Gastroesophageal sphincter (tissue), 4 donors: ENCODE measurements at regions not wholly inside any gene's neighbourhood (a gene's known extent, or its start where the extent isn't known, plus 50 kb on each side); places are given as distances from the start of the nearest gene placed in this dataset.

ENCODE experiments used
- ATAC-seq: fragments of 150-250 bp; one replicate; pipeline ENCODE4 v1.9.1; 2016; ENCODE audit warnings: mild to moderate bottlenecking, moderate library complexity
- H3K27ac ChIP-seq, 4 donors: fragments of 200-600 bp; sonication (generic) in 3 of 4; 1 replicate in 3 of 4; 2 replicates in 1 of 4; pipeline ENCODE4 v1.5.1; 2016 to 2019
- H3K27me3 ChIP-seq: fragments of 200-600 bp; sonication (generic); one replicate; pipeline ENCODE4 v1.5.1; 2019
- H3K36me3 ChIP-seq, 2 donors: fragments of 200-600 bp; sonication (generic); one replicate each; pipeline ENCODE4 v1.5.1; 2019; ENCODE audit warnings: control low read depth in 1 of 2
- H3K4me1 ChIP-seq, 3 donors: fragments of 200-600 bp; sonication (generic); 1 replicate in 2 of 3; 2 replicates in 1 of 3; pipeline ENCODE4 v1.5.1; 2016 to 2019; ENCODE audit warnings: control low read depth in 2 of 3
- H3K4me3 ChIP-seq, 2 donors: fragments of 200-600 bp; sonication (generic); one replicate each; pipeline ENCODE4 v1.5.1; 2019; ENCODE audit warnings: mild to moderate bottlenecking in 1 of 2, moderate library complexity in 1 of 2
- H3K9me3 ChIP-seq, 3 donors: fragments of 200-600 bp; sonication (generic); one replicate each; pipeline ENCODE4 v1.5.1; 2017 to 2019; ENCODE audit warnings: control low read depth in 2 of 3
- CTCF ChIP-seq, 4 experiments: fragments of 200-600 bp in 2 of 4; fragments of 450-650 bp in 2 of 4; sonication (generic) in 1 of 4; IDR thresholded peaks; one replicate each; pipeline ENCODE4 v1.5.1; 2017 to 2019; ENCODE audit warnings: antibody characterized with exemption in 4 of 4, mild to moderate bottlenecking in 2 of 4, moderate library complexity in 2 of 4
- EP300 ChIP-seq: sonication (generic); formaldehyde crosslinking; IDR thresholded peaks from one replicate; pipeline ENCODE4 v1.6.1; 2017; ENCODE audit warnings: antibody characterized with exemption, mild to moderate bottlenecking
- POLR2A ChIP-seq, 2 donors: fragments of 450-650 bp; IDR thresholded peaks; one replicate each; pipeline ENCODE4 v1.6.1; 2017; ENCODE audit warnings: antibody characterized with exemption in 2 of 2, mild to moderate bottlenecking in 2 of 2, moderate library complexity in 1 of 2
- POLR2AphosphoS5 ChIP-seq: sonication (generic); formaldehyde crosslinking; IDR thresholded peaks from one replicate; pipeline ENCODE4 v1.6.1; 2017; ENCODE audit warnings: antibody characterized with exemption
- WGBS, 2 donors: methylation state at CpG; one replicate each; pipeline ENCODE4 v1.1.5; 2018; ENCODE audit warnings: low coverage in 1 of 2; 5-methylcytosine and 5-hydroxymethylcytosine counted together

- H3K4me1 ChIP-seq: no peaks in the 10 kb centered on the region
- 88 to 100% methylated on average over 1 of the region's 1 CpG for WGBS, 2 donors
- ATAC-seq: no peak
- no peaks in the 10 kb centered on the region for H3K36me3 ChIP-seq
- H3K9me3 ChIP-seq: no peaks in the 10 kb centered on the region
- no peak for TF ChIP-seq EP300
- no peak for TF ChIP-seq POLR2AphosphoS5
- TF ChIP-seq CTCF (IDR thresholded peaks at IDR 0.05): no peak
- no peak for TF ChIP-seq POLR2A (IDR thresholded peaks at IDR 0.05)
- H3K27ac ChIP-seq: no peak overlapping the region
- H3K4me3 ChIP-seq: no peak overlapping the region
- H3K27me3 ChIP-seq: no peaks in the 10 kb centered on the region
Measured at GRCh38 chr12:77777274-77777673, 53.4 kb upstream of the NAV3 start.

DNA sequence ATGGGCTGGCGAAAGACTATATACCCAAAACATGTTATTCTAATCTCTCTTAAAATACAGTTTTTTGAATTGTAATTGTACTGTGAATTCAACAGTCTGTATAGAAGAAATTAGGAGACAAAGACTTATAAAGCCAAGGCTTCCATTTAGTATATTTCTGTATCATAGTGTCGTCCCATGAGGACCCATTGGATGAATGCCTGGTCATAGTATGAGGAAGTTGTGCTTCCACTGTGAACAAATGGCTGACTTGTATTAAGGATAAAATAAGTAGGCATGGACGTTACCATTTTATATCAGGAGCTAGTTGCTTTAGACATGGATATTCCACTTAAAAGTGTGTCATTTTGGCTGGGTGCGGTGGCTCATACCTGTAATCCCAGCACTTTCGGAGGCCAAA lies 55.9 kb upstream of the NAV3 start:
- H3K36me3 ChIP-seq: no peaks in the 10 kb centered on the region
- TF ChIP-seq POLR2A (IDR thresholded peaks at IDR 0.05): no peak
- TF ChIP-seq EP300: no peak
- TF ChIP-seq CTCF (IDR thresholded peaks at IDR 0.05): no peak
- TF ChIP-seq POLR2AphosphoS5: no peak
- H3K9me3 ChIP-seq: no peaks in the 10 kb centered on the region
- H3K4me3 ChIP-seq: no peak overlapping the region
- 80 to 100% methylated on average over 1 to 4 of the region's 5 CpGs for WGBS, 2 donors
- H3K27me3 ChIP-seq: no peaks in the 10 kb centered on the region
- ATAC-seq: no peak
- H3K4me1 ChIP-seq: no peaks in the 10 kb centered on the region
- H3K27ac ChIP-seq: no peak overlapping the region

DNA sequence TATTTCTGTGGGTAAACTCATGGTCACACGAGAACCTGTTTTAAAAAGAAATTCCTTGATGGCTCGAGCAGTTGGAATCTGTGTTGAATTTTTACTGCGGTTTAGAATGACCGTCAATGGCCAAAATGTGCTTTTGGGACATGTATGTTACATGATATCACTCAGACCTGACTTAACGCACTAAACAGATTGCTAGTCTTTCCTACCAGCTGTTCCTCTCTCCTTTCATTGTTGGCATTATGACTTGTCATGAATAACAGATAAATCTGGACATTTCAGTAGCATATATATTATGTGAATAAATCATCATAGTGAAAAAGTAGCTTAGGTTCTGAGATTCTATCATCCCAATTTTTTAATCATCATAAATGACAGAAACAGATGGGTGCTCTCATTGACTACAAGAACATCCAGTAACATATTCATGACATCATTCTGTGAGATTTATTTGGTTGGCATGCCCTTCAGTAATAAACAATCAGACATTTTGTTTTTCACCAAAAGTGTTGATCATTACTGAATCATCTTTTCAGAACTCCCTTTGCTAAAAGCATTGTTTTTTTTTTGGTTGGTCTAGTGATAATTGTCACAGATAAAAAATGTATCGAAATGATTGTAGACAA lies 57.9 kb upstream of the NAV3 start:
- TF ChIP-seq POLR2A (IDR thresholded peaks at IDR 0.05) (no peak), POLR2AphosphoS5 (no peak), EP300 (no peak), CTCF (IDR thresholded peaks at IDR 0.05) (no peak)
- no peak overlapping the region for H3K4me3 ChIP-seq
- no peaks in the 10 kb centered on the region for H3K36me3 ChIP-seq
- no peaks in the 10 kb centered on the region for H3K27me3 ChIP-seq
- H3K9me3 ChIP-seq: no peaks in the 10 kb centered on the region
- WGBS, 2 donors: 78 to 98% methylated on average over 6 of the region's 6 CpGs
- H3K4me1 ChIP-seq: no peaks in the 10 kb centered on the region
- no peak for ATAC-seq
- H3K27ac ChIP-seq: no peak overlapping the region

DNA sequence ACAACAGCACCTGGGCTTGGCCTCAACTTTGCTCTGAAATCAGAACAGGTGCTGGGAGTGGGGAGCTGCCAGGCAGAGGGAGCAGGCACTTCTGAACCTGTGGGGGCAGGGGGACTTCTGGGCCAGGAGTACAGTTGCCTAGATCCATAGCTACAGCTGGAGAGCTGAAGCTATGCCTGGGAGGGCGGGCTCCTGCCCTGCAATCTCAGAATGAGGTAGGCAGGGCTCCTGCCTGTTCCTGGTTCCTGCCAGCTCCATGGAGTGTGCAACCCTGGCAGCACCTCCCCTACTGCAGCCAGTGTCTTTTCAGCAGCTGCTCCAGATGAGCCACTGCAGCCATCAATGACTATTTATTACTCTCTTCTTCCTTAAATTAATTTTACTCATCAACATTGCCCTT lies 62.1 kb upstream of the NAV3 start:
- Histone ChIP-seq H3K4me3 (no peak overlapping the region), H3K4me1 (no peaks in the 10 kb centered on the region), H3K27me3 (no peaks in the 10 kb centered on the region), H3K27ac (no peak overlapping the region), H3K36me3 (no peaks in the 10 kb centered on the region), H3K9me3 (no peaks in the 10 kb centered on the region)
- TF ChIP-seq EP300 (no peak), POLR2A (IDR thresholded peaks at IDR 0.05) (no peak), POLR2AphosphoS5 (no peak), CTCF (IDR thresholded peaks at IDR 0.05) (no peak)
- 86 to 100% methylated on average over 1 of the region's 1 CpG for WGBS, 2 donors
- no peak for ATAC-seq

DNA sequence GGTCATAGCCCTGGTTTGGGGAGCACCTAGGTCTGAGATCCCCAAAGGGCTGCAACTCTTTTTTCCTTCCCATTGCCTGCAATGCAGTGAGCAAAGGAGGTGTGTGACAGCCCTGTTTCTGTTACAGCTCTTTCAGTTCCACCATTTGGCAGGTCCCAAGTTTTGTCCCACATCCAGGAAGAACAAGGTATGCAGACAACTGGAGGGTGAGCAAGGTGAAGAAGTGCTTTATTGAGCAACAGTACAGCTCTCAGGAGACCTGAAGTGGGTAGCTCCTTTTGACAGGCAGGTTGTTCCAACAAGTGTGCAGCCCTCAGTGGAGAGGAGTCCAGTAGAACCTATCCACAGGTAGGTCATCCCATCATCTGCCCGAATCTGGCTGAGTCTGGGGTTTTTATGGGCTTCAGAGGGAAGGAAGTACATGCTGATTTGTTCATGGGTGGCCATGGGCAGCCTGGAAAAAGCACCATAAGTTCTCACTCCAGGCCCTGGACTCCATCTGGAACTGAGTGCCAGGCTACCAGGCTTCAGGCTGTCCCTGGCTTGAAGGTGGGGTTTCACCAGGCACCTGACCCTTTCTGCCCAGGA lies 62.8 kb upstream of the NAV3 start:
- peak; percentile 22 for ATAC-seq
- H3K27ac ChIP-seq: no peak overlapping the region
- H3K4me1 ChIP-seq: no peaks in the 10 kb centered on the region
- no peak for TF ChIP-seq POLR2AphosphoS5
- no peak for TF ChIP-seq EP300
- no peak for TF ChIP-seq POLR2A (IDR thresholded peaks at IDR 0.05)
- TF ChIP-seq CTCF (IDR thresholded peaks at IDR 0.05): no peak
- no peaks in the 10 kb centered on the region for H3K27me3 ChIP-seq
- no peak overlapping the region for H3K4me3 ChIP-seq
- H3K36me3 ChIP-seq: no peaks in the 10 kb centered on the region
- 83% methylated on average over 1 of the region's 1 CpG; no CpG with 5 or more reads in 1 of the 2 donors for WGBS, 2 donors
- H3K9me3 ChIP-seq: no peaks in the 10 kb centered on the region
